ENCODE measurements at regions not wholly inside any gene's neighbourhood (a gene's known extent, or its start where the extent isn't known, plus 50 kb on each side); places are given as distances from the start of the nearest gene placed in this dataset.

GRCh38 chr18:54684784-54685183 is 93.7 kb downstream of the DYNAP start:
- no peaks in the 10 kb centered on the region for H4K20me1 ChIP-seq (replicated peaks; ENCODE audit: control insufficient read depth, insufficient read depth, low read length)
- DNase-seq (ENCODE audit: extremely low read depth in 1 of 4, low spot score in 3 of 4) (peak; percentile 6 to 19 (median 10)), FAIRE-seq (no peak), ATAC-seq (no peak)
- no peak for TF ChIP-seq ZNF449 (CRISPR knock-in tag; IDR thresholded peaks at IDR 0.05)
- TF ChIP-seq RFX1 (IDR thresholded peaks at IDR 0.05) = peak; percentile 75
- no peaks in the 10 kb centered on the region for H3K79me2 ChIP-seq (ENCODE audit: control insufficient read depth, insufficient read depth, low read length)
- BruUV-seq (replicated peaks) = no TSS peak
- CTCF ChIA-PET (ENCODE audit: low intra/inter-chr PET ratio) = no interaction called here
- POLR2A ChIA-PET = no interaction called here
- WGBS (ENCODE audit: insufficient coverage, low coverage, missing lambda C conversion rate) = 11% methylated on average over 6 of the region's 6 CpGs
- H3K9me1 ChIP-seq (ENCODE audit: control insufficient read depth, insufficient read depth, low read length) = no peaks in the 10 kb centered on the region
- in situ Hi-C loops (cut with MboI) (no loop called here), intact Hi-C loops (cut with micrococcal nuclease) (no loop called here)
- H3K27me3 ChIP-seq (ENCODE audit: control insufficient read depth in 2 of 2, insufficient read depth in 2 of 2, low read length in 2 of 2) = no peaks in the 10 kb centered on the region
- no peaks in the 10 kb centered on the region for H3K9me3 ChIP-seq (replicated peaks; ENCODE audit: control insufficient read depth, insufficient read depth, low read depth, low read length)
- no peak overlapping the region for H3K27ac ChIP-seq (ENCODE audit: extremely low read depth, low read depth, low read length)
- H3K4me1 ChIP-seq (replicated peaks in 1 of 2; ENCODE audit: control insufficient read depth in 2 of 2, insufficient read depth in 2 of 2, low read length in 2 of 2) = no peaks in the 10 kb centered on the region
- H2AFZ ChIP-seq (ENCODE audit: low read depth, low read length) = no peak overlapping the region
- no peak overlapping the region for H3K9ac ChIP-seq (ENCODE audit: insufficient read depth in 1 of 2, low read depth in 2 of 2, low read length in 2 of 2)
- H3K4me3 ChIP-seq = no peak overlapping the region
- H3K36me3 ChIP-seq (ENCODE audit: control insufficient read depth, insufficient read depth, low read length) = no peaks in the 10 kb centered on the region
- H3K4me2 ChIP-seq (ENCODE audit: insufficient read depth, low read length) = no peak overlapping the region

GRCh38 chr18:54689319-54689718 is 98.3 kb downstream of the DYNAP start:
- no peaks in the 10 kb centered on the region for H3K36me3 ChIP-seq (ENCODE audit: control insufficient read depth, insufficient read depth, low read length)
- H3K4me3 ChIP-seq = no peak overlapping the region
- H3K9me3 ChIP-seq (replicated peaks; ENCODE audit: control insufficient read depth, insufficient read depth, low read depth, low read length) = no peaks in the 10 kb centered on the region
- ATAC-seq (no peak), DNase-seq (ENCODE audit: extremely low read depth in 1 of 4, low spot score in 3 of 4) (no peak), FAIRE-seq (no peak)
- no peak for TF ChIP-seq ZNF3 (CRISPR knock-in tag; IDR thresholded peaks at IDR 0.05)
- no peak overlapping the region for H3K4me2 ChIP-seq (ENCODE audit: insufficient read depth, low read length)
- no peak overlapping the region for H2AFZ ChIP-seq (ENCODE audit: low read depth, low read length)
- intact Hi-C loops (cut with micrococcal nuclease) (no loop called here), in situ Hi-C loops (cut with MboI) (no loop called here)
- no peaks in the 10 kb centered on the region for H3K4me1 ChIP-seq (replicated peaks in 1 of 2; ENCODE audit: control insufficient read depth in 2 of 2, insufficient read depth in 2 of 2, low read length in 2 of 2)
- BruUV-seq (replicated peaks) = no TSS peak
- ChIA-PET POLR2A (no interaction called here), CTCF (ENCODE audit: low intra/inter-chr PET ratio) (no interaction called here)
- no peaks in the 10 kb centered on the region for H3K9me1 ChIP-seq (ENCODE audit: control insufficient read depth, insufficient read depth, low read length)
- WGBS (ENCODE audit: insufficient coverage, low coverage, missing lambda C conversion rate) = 21% methylated on average over 2 of the region's 2 CpGs
- H3K27me3 ChIP-seq (ENCODE audit: control insufficient read depth in 2 of 2, insufficient read depth in 2 of 2, low read length in 2 of 2) = no peaks in the 10 kb centered on the region
- no peaks in the 10 kb centered on the region for H4K20me1 ChIP-seq (replicated peaks; ENCODE audit: control insufficient read depth, insufficient read depth, low read length)
- H3K79me2 ChIP-seq (ENCODE audit: control insufficient read depth, insufficient read depth, low read length) = no peaks in the 10 kb centered on the region
- no peak overlapping the region for H3K27ac ChIP-seq (ENCODE audit: extremely low read depth, low read depth, low read length)
- no peak overlapping the region for H3K9ac ChIP-seq (ENCODE audit: insufficient read depth in 1 of 2, low read depth in 2 of 2, low read length in 2 of 2)
